ENCODE measurements at regions not wholly inside any gene's neighbourhood (a gene's known extent, or its start where the extent isn't known, plus 50 kb on each side); places are given as distances from the start of the nearest gene placed in this dataset.

DNA sequence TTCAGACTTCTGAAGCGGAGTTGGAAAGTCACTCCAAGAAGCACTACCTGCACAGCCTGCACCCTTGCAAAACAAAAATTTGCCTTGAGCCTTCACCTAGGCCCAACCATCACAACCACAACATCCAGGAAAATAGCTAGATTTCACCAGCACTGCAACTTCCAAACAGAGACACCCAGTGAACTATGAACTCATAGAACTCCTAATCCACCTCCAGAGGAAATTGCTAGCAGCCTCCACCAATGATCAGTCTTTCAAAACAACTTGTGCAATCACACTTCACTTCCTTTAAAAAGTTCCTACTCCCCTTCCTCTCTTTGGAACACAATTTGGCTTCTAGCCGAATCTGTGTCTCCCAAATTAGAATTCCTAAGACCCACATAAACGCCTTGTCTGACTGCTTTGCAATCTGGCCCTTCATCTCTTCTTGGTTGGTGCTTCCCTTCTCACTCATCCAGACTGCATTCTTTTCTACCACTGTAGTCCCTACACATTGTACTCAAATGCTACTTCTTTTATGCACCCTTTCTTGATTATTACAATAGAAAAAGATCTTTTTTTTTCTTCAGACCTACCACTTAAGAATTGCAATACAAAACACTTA is 489.2 kb upstream of the ARGLU1 start:
- intact Hi-C loops (cut with micrococcal nuclease) = no loop called here
- peaks cover 49% of the 10 kb centered on the region for H3K9me3 Mint-ChIP-seq
- no peak overlapping the region for H3K27ac Mint-ChIP-seq
- no peaks in the 10 kb centered on the region for H3K27me3 Mint-ChIP-seq
- H3K36me3 Mint-ChIP-seq (ENCODE audit: low read depth) = no peaks in the 10 kb centered on the region
- no peak overlapping the region for H3K4me3 Mint-ChIP-seq
- H3K4me1 Mint-ChIP-seq (ENCODE audit: low read depth) = no peaks in the 10 kb centered on the region

DNA sequence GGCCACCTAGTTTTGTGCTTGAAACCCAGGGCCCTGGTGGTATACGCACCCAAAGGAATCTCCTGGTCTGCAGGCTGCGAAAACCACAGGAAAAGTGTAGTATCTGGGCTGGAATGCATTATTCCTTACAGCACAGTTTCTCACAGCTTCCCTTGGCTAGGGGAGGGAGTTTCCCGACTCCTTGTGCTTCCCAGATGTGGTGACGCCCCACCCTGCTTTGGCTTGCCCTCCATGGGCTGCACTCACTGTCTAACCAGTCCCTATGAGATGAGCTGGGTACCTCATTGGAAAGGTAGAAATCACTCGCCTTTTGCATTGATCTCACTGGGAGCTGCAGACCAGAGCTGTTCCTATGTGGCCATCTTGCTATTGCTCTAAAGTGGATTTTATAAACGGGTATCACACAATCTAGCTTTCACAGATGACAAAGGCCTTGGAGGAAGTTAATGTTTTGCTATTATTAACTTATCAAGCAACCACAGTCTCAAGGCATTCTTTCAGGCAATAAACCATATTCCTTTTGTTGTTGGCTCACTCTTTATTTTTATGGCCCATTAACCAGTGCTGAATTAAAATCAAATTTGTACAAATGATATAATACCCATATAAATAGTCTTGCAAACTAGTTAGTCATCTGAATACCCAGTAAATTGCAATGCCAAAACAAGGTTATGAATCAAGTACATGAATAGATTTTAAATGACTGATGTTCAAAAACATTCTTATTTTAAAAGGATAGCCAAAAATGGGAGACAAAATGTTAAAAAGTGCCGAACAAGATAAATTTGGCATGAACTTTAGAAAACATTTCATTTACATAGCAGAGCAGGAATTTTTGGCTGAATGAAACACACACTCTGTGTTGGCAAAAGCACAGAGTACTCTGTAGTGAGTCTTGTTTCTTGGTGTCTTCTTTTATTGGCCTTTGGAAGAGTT is 475.4 kb upstream of the ARGLU1 start:
- Mint-ChIP-seq H3K36me3 (ENCODE audit: low read depth) (no peaks in the 10 kb centered on the region), H3K9me3 (peaks cover 53% of the 10 kb centered on the region), H3K27me3 (no peaks in the 10 kb centered on the region), H3K4me3 (no peak overlapping the region), H3K27ac (no peak overlapping the region), H3K4me1 (ENCODE audit: low read depth) (no peaks in the 10 kb centered on the region)
- intact Hi-C loops (cut with micrococcal nuclease) = no loop called here

DNA sequence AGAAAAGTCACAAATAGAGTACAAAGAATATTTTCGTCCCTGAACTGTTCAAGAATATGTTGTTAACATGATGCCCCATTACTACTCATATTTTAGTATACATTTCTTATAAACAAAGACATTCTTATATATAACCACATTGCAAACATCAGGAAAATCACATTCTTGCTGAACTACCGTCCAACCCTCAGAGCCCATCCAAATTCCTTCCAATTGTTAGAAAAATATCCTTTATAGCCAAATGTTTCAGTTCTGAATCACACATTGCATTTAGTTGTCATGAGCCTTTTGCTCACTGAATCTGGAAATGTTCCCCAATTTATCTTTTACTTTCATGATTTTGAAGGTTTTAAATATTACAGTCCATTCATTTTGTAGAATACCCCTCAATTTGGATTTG is 467.8 kb upstream of the ARGLU1 start:
- H3K27me3 Mint-ChIP-seq = no peaks in the 10 kb centered on the region
- intact Hi-C loops (cut with micrococcal nuclease) = no loop called here
- no peak overlapping the region for H3K27ac Mint-ChIP-seq
- H3K36me3 Mint-ChIP-seq (ENCODE audit: low read depth) = no peaks in the 10 kb centered on the region
- no peaks in the 10 kb centered on the region for H3K4me1 Mint-ChIP-seq (ENCODE audit: low read depth)
- peaks cover 31% of the 10 kb centered on the region for H3K9me3 Mint-ChIP-seq
- no peak overlapping the region for H3K4me3 Mint-ChIP-seq

DNA sequence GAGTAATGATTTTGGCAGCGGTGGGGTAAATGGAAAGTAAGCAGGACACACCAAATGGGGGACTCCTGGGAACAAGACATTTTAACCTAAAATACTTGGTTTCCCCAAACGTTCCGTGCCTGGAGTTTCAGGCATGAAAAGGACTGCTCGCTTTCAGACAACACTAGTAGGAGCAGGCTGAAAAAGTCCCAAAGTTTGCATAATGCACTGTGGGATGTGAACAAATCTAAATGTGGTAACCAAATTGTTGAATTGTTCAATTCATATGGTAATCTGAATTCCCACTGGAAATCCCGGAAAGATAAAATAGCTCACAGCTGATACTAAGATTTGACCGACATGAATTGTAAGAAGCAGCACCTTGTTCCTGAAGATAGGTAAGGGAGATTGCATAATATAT is 467.2 kb upstream of the ARGLU1 start:
- H3K36me3 Mint-ChIP-seq (ENCODE audit: low read depth) = no peaks in the 10 kb centered on the region
- no peak overlapping the region for H3K4me3 Mint-ChIP-seq
- H3K27ac Mint-ChIP-seq = no peak overlapping the region
- intact Hi-C loops (cut with micrococcal nuclease) = no loop called here
- no peaks in the 10 kb centered on the region for H3K4me1 Mint-ChIP-seq (ENCODE audit: low read depth)
- H3K9me3 Mint-ChIP-seq = peaks cover 32% of the 10 kb centered on the region
- no peaks in the 10 kb centered on the region for H3K27me3 Mint-ChIP-seq

DNA sequence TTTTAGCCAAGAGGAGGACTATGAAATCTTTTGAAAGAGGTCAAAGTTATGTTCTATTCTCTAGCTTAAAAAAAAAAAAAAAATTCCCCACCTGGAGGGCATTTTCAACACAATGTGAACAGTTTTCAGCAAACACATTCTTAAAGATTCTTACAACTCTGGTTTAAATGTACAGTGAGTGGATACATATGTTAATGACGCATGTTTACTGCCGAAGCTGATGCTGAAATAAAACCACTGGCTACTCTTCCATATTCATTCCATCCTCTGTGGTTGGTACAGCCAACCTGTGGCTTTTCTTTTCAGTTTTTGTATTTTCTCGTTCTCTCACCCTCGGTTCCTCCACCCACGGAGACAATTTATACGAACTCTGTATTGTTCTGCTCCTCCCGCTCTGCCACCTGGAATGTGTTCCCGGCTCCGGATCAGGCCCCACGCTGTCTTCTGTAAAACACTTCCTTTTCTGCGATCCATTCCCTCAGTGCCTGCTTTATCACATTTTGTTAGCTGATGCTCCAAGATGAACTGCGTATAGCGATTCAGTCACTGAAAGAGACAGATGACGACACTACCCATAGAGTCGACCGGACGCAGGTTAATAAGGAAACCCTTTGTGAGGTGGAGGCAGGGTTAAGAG is 466.4 kb upstream of the ARGLU1 start:
- intact Hi-C loops (cut with micrococcal nuclease) = no loop called here
- Mint-ChIP-seq H3K36me3 (ENCODE audit: low read depth) (no peaks in the 10 kb centered on the region), H3K4me3 (no peak overlapping the region), H3K9me3 (peaks cover 34% of the 10 kb centered on the region), H3K27me3 (no peaks in the 10 kb centered on the region), H3K4me1 (ENCODE audit: low read depth) (no peaks in the 10 kb centered on the region), H3K27ac (no peak overlapping the region)

DNA sequence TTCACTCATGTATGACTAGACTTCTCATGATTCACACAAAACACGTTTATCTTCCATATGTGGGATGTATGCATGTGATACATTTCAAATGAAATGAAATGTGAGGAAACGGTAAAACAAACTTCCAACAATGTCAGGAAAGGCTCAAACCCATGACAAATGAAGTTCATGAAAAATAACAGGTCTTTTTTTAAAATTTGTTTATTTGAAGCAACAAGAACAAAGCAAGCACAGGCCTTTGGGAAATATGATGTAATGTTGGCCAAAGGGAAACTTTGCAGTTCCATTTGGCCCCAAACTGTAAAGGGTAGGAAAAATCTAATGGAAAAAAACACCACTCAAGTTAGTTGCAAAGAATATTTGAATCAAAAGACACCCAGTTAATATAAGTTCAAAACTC is 463.8 kb upstream of the ARGLU1 start:
- H3K9me3 Mint-ChIP-seq = peaks cover 28% of the 10 kb centered on the region
- intact Hi-C loops (cut with micrococcal nuclease) = no loop called here
- H3K4me3 Mint-ChIP-seq = no peak overlapping the region
- no peaks in the 10 kb centered on the region for H3K27me3 Mint-ChIP-seq
- no peak overlapping the region for H3K27ac Mint-ChIP-seq
- H3K36me3 Mint-ChIP-seq (ENCODE audit: low read depth) = no peaks in the 10 kb centered on the region
- no peaks in the 10 kb centered on the region for H3K4me1 Mint-ChIP-seq (ENCODE audit: low read depth)

DNA sequence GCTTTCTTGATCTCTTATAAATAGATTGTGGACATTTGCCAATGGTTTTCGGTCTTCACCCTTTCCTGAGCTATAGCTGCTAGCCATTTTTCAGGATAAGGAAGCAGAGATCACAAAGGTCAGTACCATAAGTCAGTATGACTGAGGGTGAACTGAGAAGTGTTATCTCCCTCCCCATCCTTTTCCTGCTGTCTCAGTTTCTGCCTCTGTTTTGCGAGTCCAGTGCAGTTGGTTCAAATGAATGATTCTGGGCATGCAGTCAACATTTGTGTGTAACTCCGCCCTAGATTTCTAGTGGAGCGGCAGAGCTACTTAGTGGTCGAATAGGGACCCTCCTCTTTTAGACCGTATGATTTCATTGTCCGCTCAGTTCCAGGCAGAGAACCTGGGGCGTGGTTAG is 460.8 kb upstream of the ARGLU1 start:
- H3K27ac Mint-ChIP-seq = no peak overlapping the region
- no peaks in the 10 kb centered on the region for H3K4me1 Mint-ChIP-seq (ENCODE audit: low read depth)
- H3K9me3 Mint-ChIP-seq = peaks cover 23% of the 10 kb centered on the region
- intact Hi-C loops (cut with micrococcal nuclease) = no loop called here
- H3K4me3 Mint-ChIP-seq = no peak overlapping the region
- H3K27me3 Mint-ChIP-seq = no peaks in the 10 kb centered on the region
- H3K36me3 Mint-ChIP-seq (ENCODE audit: low read depth) = no peaks in the 10 kb centered on the region

DNA sequence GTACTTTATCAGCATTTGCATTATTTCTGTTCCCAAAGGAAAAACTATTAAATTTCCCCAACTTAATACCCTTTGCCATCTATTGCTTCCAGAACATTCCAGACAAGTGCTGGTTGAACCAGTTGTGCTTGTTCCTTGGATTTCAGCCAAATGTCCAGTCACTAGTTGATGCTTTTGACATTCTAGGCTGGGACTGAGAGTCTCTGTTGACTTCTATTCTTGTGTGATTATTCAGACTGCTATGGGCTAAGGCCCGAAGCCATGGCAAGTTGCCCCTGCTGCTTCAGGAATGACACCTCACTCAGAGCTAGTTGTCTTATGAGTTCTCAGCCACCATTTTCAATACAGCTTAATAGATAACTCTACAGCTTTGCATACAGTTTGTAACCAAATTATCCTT is 458.1 kb upstream of the ARGLU1 start:
- Mint-ChIP-seq H3K27me3 (no peaks in the 10 kb centered on the region), H3K4me1 (ENCODE audit: low read depth) (no peaks in the 10 kb centered on the region), H3K36me3 (ENCODE audit: low read depth) (no peaks in the 10 kb centered on the region), H3K9me3 (peaks cover 46% of the 10 kb centered on the region), H3K27ac (no peak overlapping the region), H3K4me3 (no peak overlapping the region)
- intact Hi-C loops (cut with micrococcal nuclease) = no loop called here

DNA sequence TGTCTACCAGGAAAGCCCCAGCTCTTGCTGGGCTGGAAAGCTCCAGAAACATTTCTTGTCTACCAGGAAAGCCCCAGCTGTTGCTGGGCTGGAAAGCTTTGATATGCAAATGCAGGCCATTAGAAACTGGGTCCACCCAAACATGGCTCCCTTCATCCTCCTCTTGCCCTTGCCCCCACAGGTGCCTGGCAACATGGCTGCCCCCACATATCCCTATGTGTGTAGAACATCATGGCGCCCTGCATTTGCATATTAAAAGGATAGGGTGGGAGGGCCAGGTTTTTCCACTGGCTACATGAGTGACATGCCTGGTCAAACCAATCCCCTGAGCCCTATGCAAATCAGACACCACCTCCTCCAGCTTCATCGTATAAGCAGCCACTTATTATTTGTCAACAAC is 455.4 kb upstream of the ARGLU1 start:
- no peak overlapping the region for H3K27ac Mint-ChIP-seq
- no peaks in the 10 kb centered on the region for H3K4me1 Mint-ChIP-seq (ENCODE audit: low read depth)
- H3K27me3 Mint-ChIP-seq = no peaks in the 10 kb centered on the region
- no peak overlapping the region for H3K4me3 Mint-ChIP-seq
- H3K9me3 Mint-ChIP-seq = peaks cover 52% of the 10 kb centered on the region
- H3K36me3 Mint-ChIP-seq (ENCODE audit: low read depth) = no peaks in the 10 kb centered on the region
- intact Hi-C loops (cut with micrococcal nuclease) = no loop called here

DNA sequence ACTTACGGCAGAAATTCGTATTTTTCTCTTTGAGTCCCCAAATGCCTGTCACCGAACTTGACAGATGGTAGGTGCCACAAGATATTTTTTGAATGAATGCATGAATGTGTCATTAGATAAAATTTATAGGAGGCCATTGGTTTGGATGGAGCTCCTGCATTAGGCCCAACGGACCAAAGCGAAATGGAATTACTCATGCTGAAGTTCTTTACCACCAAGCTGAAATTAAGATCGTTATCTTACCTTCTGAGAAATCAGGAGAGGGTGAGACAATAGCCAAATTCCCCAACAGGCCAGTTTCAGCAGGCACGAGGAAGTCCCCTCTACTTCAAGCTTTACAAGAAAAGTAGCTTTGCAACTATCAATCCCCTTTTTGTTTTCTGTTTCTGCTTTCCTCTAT is 452.5 kb upstream of the ARGLU1 start:
- H3K27ac Mint-ChIP-seq = no peak overlapping the region
- intact Hi-C loops (cut with micrococcal nuclease) = no loop called here
- H3K4me1 Mint-ChIP-seq (ENCODE audit: low read depth) = no peaks in the 10 kb centered on the region

DNA sequence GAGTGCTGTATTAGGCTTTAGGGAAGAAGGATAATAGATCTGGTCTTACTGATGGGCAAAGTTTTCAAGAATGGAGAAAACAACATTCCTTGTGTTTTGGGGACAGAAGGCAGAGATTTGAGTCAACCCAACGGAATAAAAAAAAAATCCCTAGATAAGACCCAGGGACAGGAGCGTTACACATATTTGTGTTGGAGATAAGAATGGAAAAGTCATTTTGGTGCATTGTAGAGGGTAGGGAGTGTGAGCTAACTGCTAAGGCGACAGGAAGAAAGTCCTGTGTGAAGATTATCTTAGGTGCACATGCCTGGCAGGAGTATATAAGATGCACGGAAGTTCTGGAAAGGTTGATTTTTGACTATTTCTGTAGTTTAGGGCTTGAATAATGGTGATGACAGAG is 450.3 kb upstream of the ARGLU1 start:
- H3K4me1 Mint-ChIP-seq (ENCODE audit: low read depth) = no peaks in the 10 kb centered on the region
- no peak overlapping the region for H3K27ac Mint-ChIP-seq
- H3K4me3 Mint-ChIP-seq = no peak overlapping the region
- H3K9me3 Mint-ChIP-seq = peaks cover 62% of the 10 kb centered on the region
- H3K27me3 Mint-ChIP-seq = no peaks in the 10 kb centered on the region
- intact Hi-C loops (cut with micrococcal nuclease) = no loop called here
- no peaks in the 10 kb centered on the region for H3K36me3 Mint-ChIP-seq (ENCODE audit: low read depth)

More for the DNA sequence above, 452.5 kb upstream of the ARGLU1 start:
- Mint-ChIP-seq H3K36me3 (ENCODE audit: low read depth) (no peaks in the 10 kb centered on the region), H3K4me3 (no peak overlapping the region), H3K27me3 (no peaks in the 10 kb centered on the region), H3K9me3 (peaks cover 74% of the 10 kb centered on the region)

DNA sequence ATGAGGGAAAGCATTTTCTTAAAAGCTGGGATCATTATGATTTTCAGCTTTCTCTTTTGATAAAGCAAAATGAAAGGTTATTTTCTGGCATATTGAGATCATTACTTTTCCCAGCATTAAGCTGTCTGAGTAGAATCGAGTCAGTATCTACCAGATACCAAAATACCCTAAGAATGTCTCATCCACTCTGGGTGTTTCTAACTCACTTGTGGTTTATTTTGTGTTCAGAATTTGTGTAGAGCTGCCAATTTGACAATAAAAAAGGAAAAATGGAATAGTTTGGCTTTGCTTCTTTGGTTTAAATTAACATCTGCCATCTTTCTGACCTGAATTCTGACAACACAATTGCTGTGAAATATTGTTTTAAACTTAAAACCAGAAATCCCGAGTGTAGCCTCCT is 438.7 kb upstream of the ARGLU1 start:
- H3K27me3 Mint-ChIP-seq = no peaks in the 10 kb centered on the region
- no peaks in the 10 kb centered on the region for H3K4me1 Mint-ChIP-seq (ENCODE audit: low read depth)
- H3K27ac Mint-ChIP-seq = no peak overlapping the region
- H3K4me3 Mint-ChIP-seq = no peak overlapping the region
- intact Hi-C loops (cut with micrococcal nuclease) = no loop called here
- H3K36me3 Mint-ChIP-seq (ENCODE audit: low read depth) = no peaks in the 10 kb centered on the region
- no peaks in the 10 kb centered on the region for H3K9me3 Mint-ChIP-seq

DNA sequence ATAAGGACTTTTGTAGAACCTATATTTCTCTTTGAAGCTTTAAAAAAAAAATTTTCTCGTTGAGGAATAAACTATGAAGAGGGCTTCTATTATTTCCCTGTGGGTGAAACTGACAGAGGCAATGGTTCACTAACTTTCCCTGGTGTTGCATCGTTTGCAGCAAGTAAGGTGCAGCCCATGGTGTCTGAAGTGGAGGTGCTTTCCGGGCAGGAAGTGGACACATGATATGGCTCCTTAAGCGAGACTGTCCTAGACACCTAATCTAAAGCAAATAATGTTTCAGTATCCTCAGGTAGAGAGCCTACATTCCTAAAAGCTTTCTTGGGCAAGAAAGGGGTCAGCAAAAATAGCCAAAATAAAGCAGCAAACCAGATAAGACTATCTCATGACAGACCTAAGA is 437.6 kb upstream of the ARGLU1 start:
- H3K4me3 Mint-ChIP-seq = no peak overlapping the region
- H3K27ac Mint-ChIP-seq = no peak overlapping the region
- no peaks in the 10 kb centered on the region for H3K9me3 Mint-ChIP-seq
- intact Hi-C loops (cut with micrococcal nuclease) = no loop called here
- no peaks in the 10 kb centered on the region for H3K27me3 Mint-ChIP-seq
- H3K36me3 Mint-ChIP-seq (ENCODE audit: low read depth) = no peaks in the 10 kb centered on the region
- no peaks in the 10 kb centered on the region for H3K4me1 Mint-ChIP-seq (ENCODE audit: low read depth)

DNA sequence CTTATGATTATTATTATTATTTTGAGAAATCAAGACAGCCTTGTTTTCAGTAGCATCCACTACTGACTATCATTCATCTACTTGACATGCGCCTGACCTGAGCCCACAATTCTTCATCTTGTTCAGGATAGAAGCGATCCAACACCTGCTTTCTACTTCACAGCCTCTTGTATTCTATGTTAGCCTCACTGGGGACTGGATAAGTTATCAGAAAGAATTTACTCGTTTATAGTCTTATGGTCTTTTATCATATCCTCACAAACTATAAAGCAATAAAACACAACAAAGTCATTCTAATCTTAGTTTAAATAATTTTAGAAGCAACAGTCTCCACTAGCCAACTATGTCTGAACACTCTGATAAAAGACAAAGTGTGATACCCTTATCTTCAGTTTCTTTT is 436.0 kb upstream of the ARGLU1 start:
- Mint-ChIP-seq H3K27me3 (no peaks in the 10 kb centered on the region), H3K4me1 (ENCODE audit: low read depth) (no peaks in the 10 kb centered on the region), H3K36me3 (ENCODE audit: low read depth) (no peaks in the 10 kb centered on the region), H3K4me3 (no peak overlapping the region), H3K9me3 (peaks cover 8% of the 10 kb centered on the region), H3K27ac (no peak overlapping the region)
- intact Hi-C loops (cut with micrococcal nuclease) = no loop called here

All from dendritic cell treated with granulocyte-macrophage colony-stimulating factor and Interleukin-4, amounts not matched to agents 40 ng/mL and 50 ng/mL, for 4 days (primary cell).